OCI-LY7 (cell line): ENCODE measurements at regions not wholly inside any gene's neighbourhood (a gene's known extent, or its start where the extent isn't known, plus 50 kb on each side); places are given as distances from the start of the nearest gene placed in this dataset.

Source experiments
- EZH2phosphoT487 ChIP-seq: fragments of 200-600 bp; sonication (generic); IDR thresholded peaks from 2 replicates; pipeline ENCODE4 v1.6.1; 2018; ENCODE audit warnings: low read depth, borderline replicate concordance, mild to moderate bottlenecking, mixed run types, antibody characterized with exemption, low read length, moderate library complexity, mixed read lengths
- TF ChIP-seq, protein P1 (sequence below): fragments of 200-600 bp; sonication (generic); conservative IDR thresholded peaks from 2 replicates; pipeline ENCODE4 v1.5.1; 2014; ENCODE audit warnings: mild to moderate bottlenecking, antibody characterized with exemption, low read length, moderate library complexity, mixed read lengths

GRCh38 chr15:93861956-93862741 is 369.2 kb upstream of the MCTP2 start:
- TF ChIP-seq, protein P1, sequence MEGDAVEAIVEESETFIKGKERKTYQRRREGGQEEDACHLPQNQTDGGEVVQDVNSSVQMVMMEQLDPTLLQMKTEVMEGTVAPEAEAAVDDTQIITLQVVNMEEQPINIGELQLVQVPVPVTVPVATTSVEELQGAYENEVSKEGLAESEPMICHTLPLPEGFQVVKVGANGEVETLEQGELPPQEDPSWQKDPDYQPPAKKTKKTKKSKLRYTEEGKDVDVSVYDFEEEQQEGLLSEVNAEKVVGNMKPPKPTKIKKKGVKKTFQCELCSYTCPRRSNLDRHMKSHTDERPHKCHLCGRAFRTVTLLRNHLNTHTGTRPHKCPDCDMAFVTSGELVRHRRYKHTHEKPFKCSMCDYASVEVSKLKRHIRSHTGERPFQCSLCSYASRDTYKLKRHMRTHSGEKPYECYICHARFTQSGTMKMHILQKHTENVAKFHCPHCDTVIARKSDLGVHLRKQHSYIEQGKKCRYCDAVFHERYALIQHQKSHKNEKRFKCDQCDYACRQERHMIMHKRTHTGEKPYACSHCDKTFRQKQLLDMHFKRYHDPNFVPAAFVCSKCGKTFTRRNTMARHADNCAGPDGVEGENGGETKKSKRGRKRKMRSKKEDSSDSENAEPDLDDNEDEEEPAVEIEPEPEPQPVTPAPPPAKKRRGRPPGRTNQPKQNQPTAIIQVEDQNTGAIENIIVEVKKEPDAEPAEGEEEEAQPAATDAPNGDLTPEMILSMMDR = no peak
- no peak for TF ChIP-seq EZH2phosphoT487
